GM12878 (cell line): ENCODE measurements at regions not wholly inside any gene's neighbourhood (a gene's known extent, or its start where the extent isn't known, plus 50 kb on each side); places are given as distances from the start of the nearest gene placed in this dataset.

ENCODE experiments used
- ATAC-seq: fragments of 200-7000 bp; cut with Tn5 transposase; 3 replicates; pipeline ENCODE4 v1.9.1; 2020; ENCODE audit warnings: mild to moderate bottlenecking, moderate library complexity
- BruUV-seq: library from RNA; stranded (reverse); fragments of 400-500 nt; replicated peaks from 2 replicates; lab custom pipeline; 2021; lab: Mats Ljungman, UMichigan
- CTCF ChIA-PET: fragments of 300-600 bp; sonication (Branson Sonifier 250); formaldehyde crosslinking; extraction: SDS; loops from one replicate; lab custom pipeline; 2021; ENCODE audit warnings: inconsistent platforms; lab: Yijun Ruan, JAX
- POLR2A ChIA-PET: fragments of 350-600 bp; formaldehyde crosslinking; extraction: SDS; loops from one replicate; lab custom pipeline; 2021; ENCODE audit warnings: inconsistent platforms; lab: Charles Lee
- RAD21 ChIA-PET: fragments of 300-600 bp; sonication (Branson Sonifier 250); formaldehyde crosslinking; loops from one replicate; lab custom pipeline; 2023; ENCODE audit warnings: antibody characterized with exemption; ENCODE audit not compliant: unreplicated experiment; lab: Charles Lee
- SMC1A ChIA-PET: fragments of 300-600 bp; sonication (Branson Sonifier 250); formaldehyde crosslinking; loops from one replicate; lab custom pipeline; 2023; ENCODE audit not compliant: unreplicated experiment, uncharacterized antibody; lab: Charles Lee
- DNase-seq: peaks from one replicate; pipeline ENCODE4 v3.0.0-alpha.2; 2011; ENCODE audit warnings: low read depth, low spot score
- FAIRE-seq: peaks from 3 replicates; lab custom pipeline; 2011; peaks lifted over from hg19 to GRCh38; lab: Jason Lieb, UNC
- H2AFZ ChIP-seq: 2 replicates; pipeline ENCODE4 v1.6.0; 2011; ENCODE audit warnings: low read depth, low read length, control low read depth; ENCODE audit not compliant: control insufficient read depth
- H3K27ac ChIP-seq: 2 replicates; pipeline ENCODE4 v1.5.1; 2011; ENCODE audit warnings: control low read depth; ENCODE audit not compliant: control insufficient read depth, insufficient read depth
- H3K27me3 ChIP-seq, 2 experiments: replicated peaks in 1 of 2; 2 replicates each; pipeline versions ENCODE4 v1.6.0 to v1.6.1; 2011; ENCODE audit warnings: low read length in 1 of 2; ENCODE audit not compliant: control insufficient read depth in 2 of 2, insufficient read depth in 2 of 2
- H3K36me3 ChIP-seq, 2 experiments: 2 replicates each; pipeline ENCODE4 v1.5.1; 2011; ENCODE audit warnings: low read length in 1 of 2; ENCODE audit not compliant: control insufficient read depth in 2 of 2, insufficient read depth in 2 of 2
- H3K4me1 ChIP-seq: 2 replicates; pipeline ENCODE4 v1.6.1; 2011; ENCODE audit warnings: mild to moderate bottlenecking, low read length, moderate library complexity, mixed read lengths; ENCODE audit not compliant: control insufficient read depth, insufficient read depth
- H3K4me2 ChIP-seq: 2 replicates; pipeline ENCODE4 v1.6.0; 2011; ENCODE audit warnings: control low read depth; ENCODE audit not compliant: control insufficient read depth, insufficient read depth
- H3K4me3 ChIP-seq: fragments of 200-600 bp; sonication (generic); 2 replicates; pipeline ENCODE4 v1.5.1; 2016
- H3K79me2 ChIP-seq: 2 replicates; pipeline ENCODE4 v1.6.0; 2011; ENCODE audit warnings: low read length; ENCODE audit not compliant: control insufficient read depth, insufficient read depth
- H3K9ac ChIP-seq: 2 replicates; pipeline ENCODE4 v1.8.0; 2011; ENCODE audit warnings: low read length, control low read depth, mixed read lengths; ENCODE audit not compliant: control insufficient read depth, insufficient read depth
- H3K9me3 ChIP-seq: replicated peaks from 3 replicates; pipeline ENCODE4 v1.5.1; 2011; ENCODE audit warnings: mild to moderate bottlenecking, low read length; ENCODE audit not compliant: control insufficient read depth, insufficient read depth
- H4K20me1 ChIP-seq: 2 replicates; pipeline ENCODE4 v1.6.0; 2011; ENCODE audit not compliant: control insufficient read depth, insufficient read depth
- EGR1 ChIP-seq, 2 experiments: IDR thresholded peaks; 1 replicate in 1 of 2; 2 replicates in 1 of 2; pipeline ENCODE4 v1.6.1; 2011 to 2012; ENCODE audit warnings: low read depth in 2 of 2, low read length in 2 of 2, borderline replicate concordance in 1 of 2, mild to moderate bottlenecking in 1 of 2, moderate library complexity in 1 of 2
- HDAC6 ChIP-seq: fragments of 200-600 bp; sonication (generic); IDR thresholded peaks from one replicate; pipeline ENCODE4 v1.8.0; 2017; ENCODE audit warnings: antibody characterized with exemption; ENCODE audit not compliant: unreplicated experiment
- IKZF1 ChIP-seq: fragments of 450-650 bp; conservative IDR thresholded peaks from 2 replicates; pipeline ENCODE4 v1.6.1; 2017; ENCODE audit warnings: antibody characterized with exemption, mild to moderate bottlenecking
- IKZF2 ChIP-seq, 2 experiments: fragments of 450-650 bp; IDR thresholded peaks; 2 replicates each; pipeline ENCODE4 v1.6.1; 2017; ENCODE audit warnings: mild to moderate bottlenecking in 2 of 2, moderate library complexity in 2 of 2
- KAT2A ChIP-seq: conservative IDR thresholded peaks from 2 replicates; pipeline ENCODE4 v1.6.1; 2011; ENCODE audit warnings: low read depth, low read length; ENCODE audit not compliant: control insufficient read depth
- RELA ChIP-seq: fragments of 450-650 bp; IDR thresholded peaks from 2 replicates; pipeline ENCODE4 v1.8.0; 2014; ENCODE audit warnings: borderline replicate concordance; ENCODE audit not compliant: partially characterized antibody
- SMAD1 ChIP-seq: fragments of 450-650 bp; IDR thresholded peaks from 2 replicates; pipeline ENCODE4 v1.6.1; 2018; ENCODE audit warnings: mild to moderate bottlenecking, low read depth; ENCODE audit not compliant: partially characterized antibody
- SMAD5 ChIP-seq: IDR thresholded peaks from 2 replicates; pipeline ENCODE4 v1.6.1; 2016; ENCODE audit warnings: antibody characterized with exemption, low read depth
- ZNF274 ChIP-seq: IDR thresholded peaks from one replicate; pipeline ENCODE4 v1.8.0; 2011; ENCODE audit not compliant: insufficient read length, insufficient read depth
- WGBS: methylation state at CpG from one replicate; pipeline ENCODE4 v1.1.6; 2016; ENCODE audit warnings: low lambda C conversion rate; ENCODE audit not compliant: insufficient replicate concordance, insufficient coverage; ENCODE audit errors: missing lambda C conversion rate; 5-methylcytosine and 5-hydroxymethylcytosine counted together
- in situ Hi-C: fragments of 300-500 bp; cut with MboI; formaldehyde crosslinking; loops from 9 replicates; pipeline ENCODE4 v1.14.3; 2018; ENCODE audit warnings: mixed read lengths
- intact Hi-C: fragments of 100-400 bp; cut with micrococcal nuclease; formaldehyde crosslinking; loops from one replicate; pipeline ENCODE4 v1.14.2; 2022; ENCODE audit not compliant: unreplicated experiment
- TF ChIP-seq, protein P1 (sequence below): IDR thresholded peaks from 2 replicates; pipeline ENCODE4 v1.6.1; 2011; ENCODE audit warnings: borderline replicate concordance, low read depth, mild to moderate bottlenecking, moderate library complexity, mixed read lengths, low read length; ENCODE audit not compliant: insufficient read depth; ENCODE audit errors: extremely low read length
- TF ChIP-seq, protein P2 (sequence below): fragments of 150-350 bp; IDR thresholded peaks from 2 replicates; pipeline ENCODE4 v1.6.1; 2014; ENCODE audit warnings: mild to moderate bottlenecking, low read depth, low read length
- TF ChIP-seq, protein P3 (sequence below): fragments of 450-650 bp; IDR thresholded peaks from 2 replicates; pipeline ENCODE4 v1.6.1; 2017; ENCODE audit warnings: mild to moderate bottlenecking, low read depth, inconsistent platforms; ENCODE audit not compliant: poor library complexity, severe bottlenecking
- TF ChIP-seq, protein P4 (sequence below): fragments of 150-350 bp; IDR thresholded peaks from 2 replicates; pipeline ENCODE4 v1.6.1; 2016; ENCODE audit warnings: low read depth, low read length

DNA sequence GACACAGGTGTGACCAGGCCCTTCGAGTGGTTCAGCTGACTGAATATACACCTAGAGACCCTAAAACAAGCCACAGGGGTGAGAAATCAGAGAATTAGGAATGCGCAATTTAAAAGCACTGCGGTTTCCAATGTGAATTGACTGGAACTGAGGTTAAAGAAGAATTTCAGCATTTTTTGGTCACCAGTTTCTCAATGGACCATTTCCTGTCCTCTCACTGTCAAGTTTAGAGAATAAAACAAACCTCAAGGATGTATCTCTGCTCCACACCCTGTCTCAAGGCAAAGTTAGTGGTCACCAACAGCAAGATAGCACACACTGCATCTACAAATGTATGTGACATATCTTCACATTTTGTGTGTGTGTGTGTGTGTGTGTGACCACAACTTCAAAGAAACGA lies 143.8 kb upstream of the MAP3K1 start:
- H3K4me3 ChIP-seq = no peak overlapping the region
- ChIA-PET SMC1A (interaction anchor here (0.8 to 2.5 kb wide), 8 partner anchors 12 to 257 kb away, joined by 3 to 84 read pairs (median 11); no protein-coding TSS in a partner anchor), CTCF (interaction anchor here (0.9 to 1.8 kb wide), 2 partner anchors 43 to 401 kb away, joined by 3 to 6 read pairs; no protein-coding TSS in a partner anchor), RAD21 (interaction anchor here (1.8 to 2.5 kb wide), 2 partner anchors 12 to 166 kb away, joined by 9 to 20 read pairs; no protein-coding TSS in a partner anchor), POLR2A (no interaction called here)
- no peaks in the 10 kb centered on the region for H4K20me1 ChIP-seq
- FAIRE-seq = no peak
- ATAC-seq = no peak
- intact Hi-C loops = loop anchor here (5.0 kb wide), 2 partner anchors 84 to 146 kb away; partner anchors contain the start of gene MAP3K1
- in situ Hi-C loops = no loop called here
- no peaks in the 10 kb centered on the region; the same call in 2 of the 3 replicates for H3K9me3 ChIP-seq
- H2AFZ ChIP-seq = no peak overlapping the region
- BruUV-seq = no TSS peak
- no peaks in the 10 kb centered on the region for H3K36me3 ChIP-seq
- H3K79me2 ChIP-seq = no peaks in the 10 kb centered on the region
- peaks cover 22% of the 10 kb centered on the region for H3K4me1 ChIP-seq
- DNase-seq = no peak
- no peak overlapping the region for H3K4me2 ChIP-seq
- H3K27ac ChIP-seq = no peak overlapping the region
- 80% methylated on average over 4 of the region's 4 CpGs for WGBS
- H3K27me3 ChIP-seq = no peaks in the 10 kb centered on the region
- H3K9ac ChIP-seq = no peak overlapping the region
- TF ChIP-seq, protein P1, sequence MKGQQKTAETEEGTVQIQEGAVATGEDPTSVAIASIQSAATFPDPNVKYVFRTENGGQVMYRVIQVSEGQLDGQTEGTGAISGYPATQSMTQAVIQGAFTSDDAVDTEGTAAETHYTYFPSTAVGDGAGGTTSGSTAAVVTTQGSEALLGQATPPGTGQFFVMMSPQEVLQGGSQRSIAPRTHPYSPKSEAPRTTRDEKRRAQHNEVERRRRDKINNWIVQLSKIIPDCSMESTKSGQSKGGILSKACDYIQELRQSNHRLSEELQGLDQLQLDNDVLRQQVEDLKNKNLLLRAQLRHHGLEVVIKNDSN = no peak
- TF ChIP-seq IKZF2 (IDR thresholded peaks at IDR 0.05) (no peak), EGR1 (IDR thresholded peaks at IDR 0.05; ENCODE audit: borderline replicate concordance in 1 of 2, low read depth in 2 of 2, low read length in 2 of 2) (no peak), SMAD1 (no peak), IKZF1 (no peak), RELA (no peak), SMAD5 (no peak), ZNF274 (no peak), HDAC6 (no peak), KAT2A (no peak)
- TF ChIP-seq, protein P2, sequence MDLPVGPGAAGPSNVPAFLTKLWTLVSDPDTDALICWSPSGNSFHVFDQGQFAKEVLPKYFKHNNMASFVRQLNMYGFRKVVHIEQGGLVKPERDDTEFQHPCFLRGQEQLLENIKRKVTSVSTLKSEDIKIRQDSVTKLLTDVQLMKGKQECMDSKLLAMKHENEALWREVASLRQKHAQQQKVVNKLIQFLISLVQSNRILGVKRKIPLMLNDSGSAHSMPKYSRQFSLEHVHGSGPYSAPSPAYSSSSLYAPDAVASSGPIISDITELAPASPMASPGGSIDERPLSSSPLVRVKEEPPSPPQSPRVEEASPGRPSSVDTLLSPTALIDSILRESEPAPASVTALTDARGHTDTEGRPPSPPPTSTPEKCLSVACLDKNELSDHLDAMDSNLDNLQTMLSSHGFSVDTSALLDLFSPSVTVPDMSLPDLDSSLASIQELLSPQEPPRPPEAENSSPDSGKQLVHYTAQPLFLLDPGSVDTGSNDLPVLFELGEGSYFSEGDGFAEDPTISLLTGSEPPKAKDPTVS = no peak
- TF ChIP-seq, protein P3, sequence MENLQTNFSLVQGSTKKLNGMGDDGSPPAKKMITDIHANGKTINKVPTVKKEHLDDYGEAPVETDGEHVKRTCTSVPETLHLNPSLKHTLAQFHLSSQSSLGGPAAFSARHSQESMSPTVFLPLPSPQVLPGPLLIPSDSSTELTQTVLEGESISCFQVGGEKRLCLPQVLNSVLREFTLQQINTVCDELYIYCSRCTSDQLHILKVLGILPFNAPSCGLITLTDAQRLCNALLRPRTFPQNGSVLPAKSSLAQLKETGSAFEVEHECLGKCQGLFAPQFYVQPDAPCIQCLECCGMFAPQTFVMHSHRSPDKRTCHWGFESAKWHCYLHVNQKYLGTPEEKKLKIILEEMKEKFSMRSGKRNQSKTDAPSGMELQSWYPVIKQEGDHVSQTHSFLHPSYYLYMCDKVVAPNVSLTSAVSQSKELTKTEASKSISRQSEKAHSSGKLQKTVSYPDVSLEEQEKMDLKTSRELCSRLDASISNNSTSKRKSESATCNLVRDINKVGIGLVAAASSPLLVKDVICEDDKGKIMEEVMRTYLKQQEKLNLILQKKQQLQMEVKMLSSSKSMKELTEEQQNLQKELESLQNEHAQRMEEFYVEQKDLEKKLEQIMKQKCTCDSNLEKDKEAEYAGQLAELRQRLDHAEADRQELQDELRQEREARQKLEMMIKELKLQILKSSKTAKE = no peak
- TF ChIP-seq, protein P4, sequence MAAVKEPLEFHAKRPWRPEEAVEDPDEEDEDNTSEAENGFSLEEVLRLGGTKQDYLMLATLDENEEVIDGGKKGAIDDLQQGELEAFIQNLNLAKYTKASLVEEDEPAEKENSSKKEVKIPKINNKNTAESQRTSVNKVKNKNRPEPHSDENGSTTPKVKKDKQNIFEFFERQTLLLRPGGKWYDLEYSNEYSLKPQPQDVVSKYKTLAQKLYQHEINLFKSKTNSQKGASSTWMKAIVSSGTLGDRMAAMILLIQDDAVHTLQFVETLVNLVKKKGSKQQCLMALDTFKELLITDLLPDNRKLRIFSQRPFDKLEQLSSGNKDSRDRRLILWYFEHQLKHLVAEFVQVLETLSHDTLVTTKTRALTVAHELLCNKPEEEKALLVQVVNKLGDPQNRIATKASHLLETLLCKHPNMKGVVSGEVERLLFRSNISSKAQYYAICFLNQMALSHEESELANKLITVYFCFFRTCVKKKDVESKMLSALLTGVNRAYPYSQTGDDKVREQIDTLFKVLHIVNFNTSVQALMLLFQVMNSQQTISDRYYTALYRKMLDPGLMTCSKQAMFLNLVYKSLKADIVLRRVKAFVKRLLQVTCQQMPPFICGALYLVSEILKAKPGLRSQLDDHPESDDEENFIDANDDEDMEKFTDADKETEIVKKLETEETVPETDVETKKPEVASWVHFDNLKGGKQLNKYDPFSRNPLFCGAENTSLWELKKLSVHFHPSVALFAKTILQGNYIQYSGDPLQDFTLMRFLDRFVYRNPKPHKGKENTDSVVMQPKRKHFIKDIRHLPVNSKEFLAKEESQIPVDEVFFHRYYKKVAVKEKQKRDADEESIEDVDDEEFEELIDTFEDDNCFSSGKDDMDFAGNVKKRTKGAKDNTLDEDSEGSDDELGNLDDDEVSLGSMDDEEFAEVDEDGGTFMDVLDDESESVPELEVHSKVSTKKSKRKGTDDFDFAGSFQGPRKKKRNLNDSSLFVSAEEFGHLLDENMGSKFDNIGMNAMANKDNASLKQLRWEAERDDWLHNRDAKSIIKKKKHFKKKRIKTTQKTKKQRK = no peak
